ENCODE measurements at regions not wholly inside any gene's neighbourhood (a gene's known extent, or its start where the extent isn't known, plus 50 kb on each side); places are given as distances from the start of the nearest gene placed in this dataset.

GRCh38 chr13:108549934-108550333 lies 79.5 kb upstream of the MYO16 start:
- H2AFZ ChIP-seq (ENCODE audit: low read depth, low read length, poor library complexity, severe bottlenecking): no peak overlapping the region
- H3K27ac ChIP-seq (ENCODE audit: low read depth, low read length): no peak overlapping the region
- TF ChIP-seq CTCF (IDR thresholded peaks at IDR 0.05 in 2 of 3, conservative IDR thresholded peaks at IDR 0.05 in 1 of 3; ENCODE audit: borderline replicate concordance in 1 of 3, insufficient read depth in 1 of 3, low read depth in 2 of 3, low read length in 2 of 3): no peak
- no peaks in the 10 kb centered on the region for H3K36me3 ChIP-seq (ENCODE audit: control insufficient read depth in 1 of 2, insufficient read depth in 2 of 2, low read length in 2 of 2)
- no peak overlapping the region for H3K4me2 ChIP-seq (ENCODE audit: low read length)
- no peaks in the 10 kb centered on the region for H3K4me1 ChIP-seq (ENCODE audit: control insufficient read depth in 1 of 2, insufficient read depth in 2 of 2, low read length in 2 of 2)
- DNase-seq (ENCODE audit: low read depth, low spot score) (no peak), ATAC-seq (no peak)
- RAD21 ChIA-PET (ENCODE audit: low non-redundant PET in 1 of 2, low total read pairs in 2 of 2, uncharacterized antibody in 2 of 2, unreplicated experiment in 2 of 2): no interaction called here
- H3K27me3 ChIP-seq (ENCODE audit: insufficient read depth, low read length): peaks cover 6% of the 10 kb centered on the region; the same call in 1 of the 2 replicates
- POLR2A ChIA-PET: no interaction called here
- intact Hi-C loops (cut with micrococcal nuclease): loop anchor here (5.0 kb wide), 1 partner anchor 948 kb away; no protein-coding TSS in a partner anchor
- H3K9me2 ChIP-seq (ENCODE audit: insufficient read depth): no peaks in the 10 kb centered on the region
- no peaks in the 10 kb centered on the region for H4K20me1 ChIP-seq (ENCODE audit: insufficient read depth)
- no TSS peak for BruUV-seq (replicated peaks)
- H3K9ac ChIP-seq (ENCODE audit: low read length): no peak overlapping the region
- no peaks in the 10 kb centered on the region for H3K79me2 ChIP-seq (ENCODE audit: insufficient read depth, low read length)
- H3K4me3 ChIP-seq (replicated peaks in 1 of 2; ENCODE audit: low read depth in 1 of 2, low read length in 2 of 2): no peak overlapping the region
- no peaks in the 10 kb centered on the region for H3K9me3 ChIP-seq (ENCODE audit: control insufficient read depth in 1 of 2, insufficient read depth in 1 of 2, low read depth in 1 of 2, low read length in 2 of 2)
- CTCF ChIA-PET: no interaction called here

DNA sequence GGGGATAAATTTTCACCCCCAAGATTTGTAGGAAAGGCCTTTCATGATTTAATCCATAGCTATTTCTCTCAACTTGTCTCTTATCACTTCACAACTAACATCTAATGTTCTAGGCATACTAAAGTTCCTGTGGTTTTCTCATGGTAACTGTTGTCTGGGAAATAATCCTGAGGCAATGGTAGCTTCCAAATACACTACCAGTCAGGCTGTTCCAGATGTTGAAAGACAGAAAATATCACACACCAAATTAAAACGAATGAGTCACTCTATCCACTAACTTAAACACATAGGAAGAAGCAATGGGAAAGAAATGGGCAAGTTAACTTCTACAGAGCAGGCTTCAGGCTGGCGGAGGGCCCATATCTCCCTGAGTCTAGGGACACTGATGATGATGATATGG lies 77.7 kb upstream of the MYO16 start:
- DNase-seq (ENCODE audit: low read depth, low spot score) (no peak), ATAC-seq (no peak)
- Histone ChIP-seq H4K20me1 (ENCODE audit: insufficient read depth) (no peaks in the 10 kb centered on the region), H2AFZ (ENCODE audit: low read depth, low read length, poor library complexity, severe bottlenecking) (no peak overlapping the region), H3K27me3 (ENCODE audit: insufficient read depth, low read length) (peaks cover 6% of the 10 kb centered on the region; the same call in 1 of the 2 replicates), H3K4me3 (replicated peaks in 1 of 2; ENCODE audit: low read depth in 1 of 2, low read length in 2 of 2) (no peak overlapping the region), H3K9me2 (ENCODE audit: insufficient read depth) (no peaks in the 10 kb centered on the region), H3K9ac (ENCODE audit: low read length) (no peak overlapping the region), H3K36me3 (ENCODE audit: control insufficient read depth in 1 of 2, insufficient read depth in 2 of 2, low read length in 2 of 2) (no peaks in the 10 kb centered on the region), H3K4me2 (ENCODE audit: low read length) (no peak overlapping the region), H3K27ac (ENCODE audit: low read depth, low read length) (no peak overlapping the region), H3K4me1 (ENCODE audit: control insufficient read depth in 1 of 2, insufficient read depth in 2 of 2, low read length in 2 of 2) (no peaks in the 10 kb centered on the region), H3K79me2 (ENCODE audit: insufficient read depth, low read length) (no peaks in the 10 kb centered on the region), H3K9me3 (ENCODE audit: control insufficient read depth in 1 of 2, insufficient read depth in 1 of 2, low read depth in 1 of 2, low read length in 2 of 2) (no peaks in the 10 kb centered on the region)
- TF ChIP-seq CTCF (IDR thresholded peaks at IDR 0.05 in 2 of 3, conservative IDR thresholded peaks at IDR 0.05 in 1 of 3; ENCODE audit: borderline replicate concordance in 1 of 3, insufficient read depth in 1 of 3, low read depth in 2 of 3, low read length in 2 of 3) (no peak), POLR2A (IDR thresholded peaks at IDR 0.05; ENCODE audit: borderline replicate concordance, extremely low read depth, insufficient read depth, insufficient read length) (no peak), MAX (IDR thresholded peaks at IDR 0.05) (no peak), ZNF274 (IDR thresholded peaks at IDR 0.05; ENCODE audit: low read depth, low read length) (no peak), EZH2 (IDR thresholded peaks at IDR 0.05) (no peak), SIN3A (IDR thresholded peaks at IDR 0.05; ENCODE audit: low read depth) (no peak), JUND (IDR thresholded peaks at IDR 0.05) (no peak)
- TF ChIP-seq, protein P1, sequence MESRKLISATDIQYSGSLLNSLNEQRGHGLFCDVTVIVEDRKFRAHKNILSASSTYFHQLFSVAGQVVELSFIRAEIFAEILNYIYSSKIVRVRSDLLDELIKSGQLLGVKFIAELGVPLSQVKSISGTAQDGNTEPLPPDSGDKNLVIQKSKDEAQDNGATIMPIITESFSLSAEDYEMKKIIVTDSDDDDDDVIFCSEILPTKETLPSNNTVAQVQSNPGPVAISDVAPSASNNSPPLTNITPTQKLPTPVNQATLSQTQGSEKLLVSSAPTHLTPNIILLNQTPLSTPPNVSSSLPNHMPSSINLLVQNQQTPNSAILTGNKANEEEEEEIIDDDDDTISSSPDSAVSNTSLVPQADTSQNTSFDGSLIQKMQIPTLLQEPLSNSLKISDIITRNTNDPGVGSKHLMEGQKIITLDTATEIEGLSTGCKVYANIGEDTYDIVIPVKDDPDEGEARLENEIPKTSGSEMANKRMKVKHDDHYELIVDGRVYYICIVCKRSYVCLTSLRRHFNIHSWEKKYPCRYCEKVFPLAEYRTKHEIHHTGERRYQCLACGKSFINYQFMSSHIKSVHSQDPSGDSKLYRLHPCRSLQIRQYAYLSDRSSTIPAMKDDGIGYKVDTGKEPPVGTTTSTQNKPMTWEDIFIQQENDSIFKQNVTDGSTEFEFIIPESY (IDR thresholded peaks at IDR 0.05; ENCODE audit: extremely low read depth, insufficient replicate concordance, low read length): no peak
- CTCF ChIA-PET: no interaction called here
- POLR2A ChIA-PET: no interaction called here
- intact Hi-C loops (cut with micrococcal nuclease): no loop called here
- RAD21 ChIA-PET (ENCODE audit: low non-redundant PET in 1 of 2, low total read pairs in 2 of 2, uncharacterized antibody in 2 of 2, unreplicated experiment in 2 of 2): no interaction called here
- no TSS peak for BruUV-seq (replicated peaks)

Measured in HCT116 (cell line).